OCI-LY7 (cell line): ENCODE measurements at regions not wholly inside any gene's neighbourhood (a gene's known extent, or its start where the extent isn't known, plus 50 kb on each side); places are given as distances from the start of the nearest gene placed in this dataset.

Experiments
- EZH2phosphoT487 ChIP-seq: fragments of 200-600 bp; sonication (generic); IDR thresholded peaks from 2 replicates; pipeline ENCODE4 v1.6.1; 2018; ENCODE audit warnings: low read depth, borderline replicate concordance, mild to moderate bottlenecking, mixed run types, antibody characterized with exemption, low read length, moderate library complexity, mixed read lengths
- TF ChIP-seq, protein P1 (sequence below): fragments of 200-600 bp; sonication (generic); conservative IDR thresholded peaks from 2 replicates; pipeline ENCODE4 v1.5.1; 2014; ENCODE audit warnings: mild to moderate bottlenecking, antibody characterized with exemption, low read length, moderate library complexity, mixed read lengths

DNA sequence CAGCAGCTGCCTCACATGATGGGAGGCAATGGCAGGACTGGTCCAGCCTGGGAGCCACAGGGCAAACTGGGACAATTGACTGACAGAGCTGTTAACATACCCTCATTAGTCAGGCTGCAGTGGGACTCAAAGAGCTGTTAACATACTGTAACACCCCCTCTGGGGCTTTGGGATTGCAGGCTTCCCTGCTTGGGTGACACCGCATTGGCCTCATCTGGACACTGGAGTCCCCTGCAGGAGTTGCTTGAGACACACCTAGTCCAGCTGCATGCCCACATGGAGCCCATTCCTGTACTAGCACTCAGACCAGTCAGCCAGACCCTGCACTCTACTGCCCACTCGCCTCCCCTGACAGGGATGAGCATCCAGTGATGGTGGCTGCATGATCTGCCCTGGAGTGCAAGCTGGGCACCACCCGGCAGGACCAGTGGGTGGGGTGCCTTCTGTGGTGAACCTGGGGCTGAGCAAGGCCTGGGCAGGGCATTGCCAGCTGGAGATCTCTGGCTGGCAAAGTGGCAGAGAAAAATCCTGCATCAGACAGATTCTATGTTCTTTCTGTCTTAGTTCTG lies 138.8 kb downstream of the DTHD1 start:
- TF ChIP-seq, protein P1, sequence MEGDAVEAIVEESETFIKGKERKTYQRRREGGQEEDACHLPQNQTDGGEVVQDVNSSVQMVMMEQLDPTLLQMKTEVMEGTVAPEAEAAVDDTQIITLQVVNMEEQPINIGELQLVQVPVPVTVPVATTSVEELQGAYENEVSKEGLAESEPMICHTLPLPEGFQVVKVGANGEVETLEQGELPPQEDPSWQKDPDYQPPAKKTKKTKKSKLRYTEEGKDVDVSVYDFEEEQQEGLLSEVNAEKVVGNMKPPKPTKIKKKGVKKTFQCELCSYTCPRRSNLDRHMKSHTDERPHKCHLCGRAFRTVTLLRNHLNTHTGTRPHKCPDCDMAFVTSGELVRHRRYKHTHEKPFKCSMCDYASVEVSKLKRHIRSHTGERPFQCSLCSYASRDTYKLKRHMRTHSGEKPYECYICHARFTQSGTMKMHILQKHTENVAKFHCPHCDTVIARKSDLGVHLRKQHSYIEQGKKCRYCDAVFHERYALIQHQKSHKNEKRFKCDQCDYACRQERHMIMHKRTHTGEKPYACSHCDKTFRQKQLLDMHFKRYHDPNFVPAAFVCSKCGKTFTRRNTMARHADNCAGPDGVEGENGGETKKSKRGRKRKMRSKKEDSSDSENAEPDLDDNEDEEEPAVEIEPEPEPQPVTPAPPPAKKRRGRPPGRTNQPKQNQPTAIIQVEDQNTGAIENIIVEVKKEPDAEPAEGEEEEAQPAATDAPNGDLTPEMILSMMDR: no peak
- no peak for TF ChIP-seq EZH2phosphoT487
